Bronchial epithelial cell (primary cell): ENCODE measurements at regions not wholly inside any gene's neighbourhood (a gene's known extent, or its start where the extent isn't known, plus 50 kb on each side); places are given as distances from the start of the nearest gene placed in this dataset.
"Not testable (repeated sequence)": the region's sequence is repeated elsewhere in the genome, so short reads cannot be mapped to it uniquely, and the experiment has no call there.

Experiments used
- DNase-seq: peaks from one replicate; pipeline ENCODE4 v3.0.0-alpha.2; 2010; ENCODE audit warnings: low read depth
- FAIRE-seq: peaks from 2 replicates; lab custom pipeline; 2011; peaks lifted over from hg19 to GRCh38; lab: Jason Lieb, UNC
- H3K27me3 ChIP-seq: 2 replicates; pipeline ENCODE4 v1.5.1; 2011; ENCODE audit warnings: low read length; ENCODE audit not compliant: control insufficient read depth, insufficient read depth
- H3K36me3 ChIP-seq: 2 replicates; pipeline ENCODE4 v1.5.1; 2011; ENCODE audit warnings: low read length; ENCODE audit not compliant: control insufficient read depth, insufficient read depth
- H3K4me3 ChIP-seq: 2 replicates; pipeline ENCODE4 v1.5.1; 2011; ENCODE audit warnings: mild to moderate bottlenecking, low read depth, low read length, control low read depth
- TF ChIP-seq, protein P1 (sequence below): IDR thresholded peaks from 2 replicates; pipeline ENCODE4 v1.5.1; 2011; ENCODE audit warnings: mild to moderate bottlenecking, moderate library complexity, low read length, control low read depth, inconsistent platforms; ENCODE audit not compliant: insufficient read depth, severe bottlenecking

DNA sequence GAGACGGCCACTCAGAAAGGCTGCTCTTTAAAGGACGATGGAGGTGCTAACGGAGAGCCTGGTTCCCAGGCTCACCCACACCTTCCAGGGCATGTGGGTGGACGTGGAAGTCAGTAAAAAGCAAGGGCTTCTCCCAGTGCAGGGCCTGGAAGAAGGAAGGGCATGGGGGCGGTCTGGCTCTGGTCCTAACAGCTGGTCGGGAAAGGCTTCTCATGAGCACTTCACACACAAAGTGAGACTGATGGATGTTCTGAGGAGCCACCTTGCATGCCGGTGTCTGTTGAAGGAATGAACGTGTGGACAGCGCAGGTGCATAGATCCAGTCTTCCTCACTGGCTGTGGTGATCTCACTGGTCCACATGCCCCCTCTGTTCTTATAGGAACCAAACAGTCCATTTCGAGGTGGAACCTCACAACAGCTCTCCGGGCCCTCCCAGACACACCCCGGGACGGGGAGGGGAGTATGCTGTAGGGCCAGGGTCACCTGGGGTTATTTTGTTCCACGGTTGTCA, 90.6 kb upstream of the UXS1 start:
- TF ChIP-seq, protein P1, sequence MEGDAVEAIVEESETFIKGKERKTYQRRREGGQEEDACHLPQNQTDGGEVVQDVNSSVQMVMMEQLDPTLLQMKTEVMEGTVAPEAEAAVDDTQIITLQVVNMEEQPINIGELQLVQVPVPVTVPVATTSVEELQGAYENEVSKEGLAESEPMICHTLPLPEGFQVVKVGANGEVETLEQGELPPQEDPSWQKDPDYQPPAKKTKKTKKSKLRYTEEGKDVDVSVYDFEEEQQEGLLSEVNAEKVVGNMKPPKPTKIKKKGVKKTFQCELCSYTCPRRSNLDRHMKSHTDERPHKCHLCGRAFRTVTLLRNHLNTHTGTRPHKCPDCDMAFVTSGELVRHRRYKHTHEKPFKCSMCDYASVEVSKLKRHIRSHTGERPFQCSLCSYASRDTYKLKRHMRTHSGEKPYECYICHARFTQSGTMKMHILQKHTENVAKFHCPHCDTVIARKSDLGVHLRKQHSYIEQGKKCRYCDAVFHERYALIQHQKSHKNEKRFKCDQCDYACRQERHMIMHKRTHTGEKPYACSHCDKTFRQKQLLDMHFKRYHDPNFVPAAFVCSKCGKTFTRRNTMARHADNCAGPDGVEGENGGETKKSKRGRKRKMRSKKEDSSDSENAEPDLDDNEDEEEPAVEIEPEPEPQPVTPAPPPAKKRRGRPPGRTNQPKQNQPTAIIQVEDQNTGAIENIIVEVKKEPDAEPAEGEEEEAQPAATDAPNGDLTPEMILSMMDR = no peak
- no peaks in the 10 kb centered on the region for H3K36me3 ChIP-seq
- no peak overlapping the region for H3K4me3 ChIP-seq
- no peak for DNase-seq
- no peak for FAIRE-seq
- peaks cover 2% of the 10 kb centered on the region for H3K27me3 ChIP-seq

DNA sequence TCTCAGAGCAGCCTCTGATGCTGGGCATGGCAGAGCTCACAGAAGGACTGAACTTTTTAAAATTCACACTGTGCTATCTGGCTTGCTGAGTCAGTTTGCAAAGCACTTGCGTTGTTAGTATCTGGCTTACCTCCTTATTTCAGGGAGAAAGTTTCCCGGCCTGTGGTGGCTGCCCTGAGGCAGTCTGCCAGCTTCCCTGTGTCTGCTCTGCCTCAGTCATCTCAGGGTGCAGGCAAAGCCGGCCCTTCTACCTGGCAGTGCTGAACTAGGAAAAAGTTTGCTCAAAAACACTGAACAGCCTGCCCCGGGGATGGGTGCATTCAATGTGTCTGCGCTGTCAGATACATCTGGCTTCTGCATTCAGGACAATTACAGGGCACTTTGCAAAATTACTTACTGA, 90.2 kb upstream of the UXS1 start:
- Histone ChIP-seq H3K4me3 (no peak overlapping the region), H3K36me3 (no peaks in the 10 kb centered on the region), H3K27me3 (peaks cover 2% of the 10 kb centered on the region)
- TF ChIP-seq, protein P1 = no peak
- DNase-seq = no peak
- FAIRE-seq = no peak

DNA sequence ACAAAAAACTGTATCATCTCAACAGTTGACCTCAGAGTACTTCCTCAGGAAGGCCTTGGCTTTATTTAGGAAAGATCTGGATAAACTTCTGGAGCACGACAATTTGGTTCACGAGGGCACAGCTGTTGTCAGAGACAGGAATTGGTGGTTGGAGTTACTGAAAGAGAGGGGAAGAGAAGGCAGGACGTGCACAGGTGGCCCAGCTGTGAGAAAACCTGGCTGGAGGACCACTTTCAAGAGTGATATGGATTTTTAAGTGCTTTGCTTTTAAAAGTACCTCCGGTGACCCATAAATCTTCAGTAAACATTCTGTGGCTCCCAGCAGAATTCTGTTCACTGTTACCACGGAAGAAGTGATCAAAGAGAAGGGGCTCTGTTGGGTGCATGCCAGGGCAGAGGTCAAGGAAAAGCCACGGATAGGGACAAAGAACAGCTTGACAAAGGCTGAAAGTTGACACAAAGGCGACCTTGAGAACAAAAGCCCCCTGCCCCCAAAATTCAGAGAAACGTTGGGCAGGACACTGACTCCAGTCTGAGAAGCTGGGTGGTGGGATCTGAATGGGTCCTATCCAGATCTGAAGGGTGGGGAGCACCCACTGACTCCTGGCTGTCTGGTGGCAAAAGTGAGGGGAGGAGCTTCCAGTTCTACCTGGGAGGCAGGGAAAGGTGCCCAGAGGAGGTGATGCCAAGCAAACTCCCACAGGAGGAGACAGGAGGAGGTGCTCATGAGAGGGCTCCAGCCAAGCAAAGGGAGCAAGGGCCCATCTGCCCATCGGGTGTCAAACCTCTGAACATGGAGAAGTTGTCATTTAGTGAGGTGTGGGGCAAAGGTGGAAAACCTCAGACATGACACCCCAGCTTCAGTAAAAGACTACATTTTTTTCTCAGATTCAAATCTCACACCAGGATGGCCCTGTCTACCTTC, 89.4 kb upstream of the UXS1 start:
- not testable (repeated sequence) for H3K36me3 ChIP-seq, DNase-seq, H3K27me3 ChIP-seq, H3K4me3 ChIP-seq
- FAIRE-seq = peak; percentile 88

DNA sequence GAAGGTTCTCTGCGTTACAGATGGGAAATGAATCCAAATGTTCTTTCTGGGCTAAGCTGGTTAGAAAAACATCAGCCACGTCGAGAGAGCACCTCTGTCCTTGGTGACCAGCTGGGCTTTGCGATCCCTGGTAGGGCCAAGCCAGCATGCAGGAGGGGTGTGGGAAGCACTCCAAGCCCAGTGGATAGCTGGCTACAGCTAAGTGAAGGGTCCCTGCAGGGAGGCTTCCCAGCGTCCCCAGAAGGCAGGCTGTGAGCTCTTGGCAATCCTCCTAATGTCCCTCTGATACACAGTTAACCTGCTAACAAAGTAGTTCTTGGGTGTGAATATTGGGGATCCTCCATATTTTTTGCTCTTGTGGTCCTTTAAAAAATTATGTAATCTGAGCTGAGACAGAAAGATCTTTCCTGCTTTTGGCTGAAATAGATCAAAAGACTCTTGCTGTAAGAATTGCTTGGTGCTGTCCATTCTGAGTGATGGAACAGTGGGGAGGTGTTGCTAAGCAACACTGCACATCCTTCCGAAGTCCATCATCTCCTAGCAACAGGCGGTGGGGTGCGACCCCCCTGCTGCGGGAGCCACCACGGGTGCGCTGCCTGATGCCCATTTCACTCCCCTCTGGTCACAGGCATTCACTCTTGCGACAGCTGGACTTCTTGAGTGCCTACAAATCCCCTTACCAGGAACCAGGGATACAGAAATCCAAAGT, 88.5 kb upstream of the UXS1 start:
- TF ChIP-seq, protein P1 = no peak
- no peak for DNase-seq
- no peak overlapping the region for H3K4me3 ChIP-seq
- no peaks in the 10 kb centered on the region for H3K36me3 ChIP-seq
- H3K27me3 ChIP-seq = peaks cover 2% of the 10 kb centered on the region
- no peak for FAIRE-seq

DNA sequence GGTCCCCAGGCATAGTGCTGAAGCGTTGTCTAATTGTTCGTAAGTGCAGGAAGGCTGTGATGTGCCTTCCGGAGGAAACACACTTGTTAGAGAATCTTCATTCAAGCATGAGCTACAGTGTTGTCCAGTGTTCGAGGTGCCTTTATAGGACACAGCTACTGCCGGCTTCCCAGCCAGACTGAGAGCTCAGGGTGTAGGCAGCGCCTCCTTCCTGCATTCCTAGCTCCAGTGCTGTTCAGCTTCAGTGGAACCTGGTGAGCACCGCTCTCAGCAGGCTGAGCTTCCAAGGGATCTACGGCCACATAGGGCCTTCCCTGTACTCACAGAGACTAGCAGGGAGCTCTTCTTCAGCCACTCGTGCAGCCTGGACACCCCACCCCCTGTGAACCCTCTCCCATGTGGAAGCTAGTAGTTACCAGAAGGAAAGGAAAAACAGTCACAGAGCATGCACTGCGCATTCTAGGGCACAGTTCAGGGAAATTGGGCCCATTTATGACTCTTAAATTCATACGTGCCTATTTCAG, 87.9 kb upstream of the UXS1 start:
- H3K27me3 ChIP-seq, DNase-seq, FAIRE-seq, H3K4me3 ChIP-seq, H3K36me3 ChIP-seq: not testable (repeated sequence)

DNA sequence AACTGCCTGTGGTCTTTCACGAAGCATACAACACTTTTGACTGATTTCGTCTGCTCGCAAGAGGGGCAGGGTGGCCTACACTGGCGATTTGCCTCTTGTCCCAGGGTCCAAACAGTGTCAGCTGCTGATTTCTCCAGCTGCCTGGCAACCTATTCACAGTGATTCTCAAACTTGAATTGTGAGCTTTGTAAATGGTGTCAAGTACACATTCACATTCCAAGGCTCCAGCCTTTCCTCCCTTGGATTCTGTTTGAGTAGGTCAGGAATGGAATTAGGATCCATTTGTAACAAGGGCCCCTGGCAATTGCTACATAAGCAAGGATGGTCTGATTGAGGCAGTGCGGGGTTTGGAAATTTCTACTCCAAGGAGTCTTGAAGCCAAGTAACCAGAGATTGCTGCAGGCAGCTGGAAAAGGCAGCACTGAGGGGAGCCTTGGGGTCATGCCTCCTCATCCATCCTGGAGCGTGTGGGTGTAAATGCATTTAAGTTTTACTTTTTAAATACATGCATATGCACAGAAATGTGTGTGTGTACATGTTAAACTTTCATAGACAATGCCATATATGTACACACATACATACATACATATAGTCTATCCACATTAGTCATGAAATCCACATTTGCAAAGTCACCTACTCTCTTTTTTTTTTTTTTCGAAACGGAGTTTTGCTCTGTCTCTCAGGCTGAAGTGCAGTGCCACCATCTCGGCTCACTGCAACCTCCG, 86.8 kb upstream of the UXS1 start:
- Histone ChIP-seq H3K36me3 (no peaks in the 10 kb centered on the region), H3K27me3 (peaks cover 2% of the 10 kb centered on the region), H3K4me3 (no peak overlapping the region)
- TF ChIP-seq, protein P1 = no peak
- FAIRE-seq (no peak), DNase-seq (no peak)
